ENCODE measurements at regions not wholly inside any gene's neighbourhood (a gene's known extent, or its start where the extent isn't known, plus 50 kb on each side); places are given as distances from the start of the nearest gene placed in this dataset.

- Histone ChIP-seq H3K9me3 (no peaks in the 10 kb centered on the region), H3K27ac (no peak overlapping the region), H3K27me3 (replicated peaks; ENCODE audit: insufficient read depth) (no peaks in the 10 kb centered on the region), H3K36me3 (no peaks in the 10 kb centered on the region), H3K4me3 (no peak overlapping the region), H3K4me1 (replicated peaks) (no peaks in the 10 kb centered on the region)
- intact Hi-C loops (cut with DNase I), result no loop called here
- 97% methylated on average over 1 of the region's 1 CpG for WGBS
- TF ChIP-seq CTCF (IDR thresholded peaks at IDR 0.05) (no peak), POLR2AphosphoS5 (IDR thresholded peaks at IDR 0.05) (no peak)
- DNase-seq (ENCODE audit: low spot score), result no peak
Measured at GRCh38 chr1:170326186-170326585, 180.4 kb downstream of the NTMT2 start.

GRCh38 chr1:170332801-170333200 is 187.0 kb downstream of the NTMT2 start:
- no peak for TF ChIP-seq POLR2A (IDR thresholded peaks at IDR 0.05)
- TF ChIP-seq CTCF (IDR thresholded peaks at IDR 0.05), result no peak
- no peak for TF ChIP-seq POLR2AphosphoS5 (IDR thresholded peaks at IDR 0.05)
- DNase-seq (ENCODE audit: low spot score), result no peak
- no peaks in the 10 kb centered on the region for H3K9me3 ChIP-seq
- no peak overlapping the region for H3K4me3 ChIP-seq
- intact Hi-C loops (cut with DNase I), result no loop called here
- no peak overlapping the region for H3K27ac ChIP-seq
- H3K27me3 ChIP-seq (replicated peaks; ENCODE audit: insufficient read depth), result no peaks in the 10 kb centered on the region
- no peaks in the 10 kb centered on the region for H3K4me1 ChIP-seq (replicated peaks)
- H3K36me3 ChIP-seq, result no peaks in the 10 kb centered on the region

GRCh38 chr1:170337413-170337994 is 191.7 kb downstream of the NTMT2 start:
- Histone ChIP-seq H3K27ac (no peak overlapping the region), H3K4me3 (no peak overlapping the region), H3K9me3 (no peaks in the 10 kb centered on the region), H3K36me3 (no peaks in the 10 kb centered on the region), H3K27me3 (replicated peaks; ENCODE audit: insufficient read depth) (no peaks in the 10 kb centered on the region), H3K4me1 (replicated peaks) (no peaks in the 10 kb centered on the region)
- 79% methylated on average over 6 of the region's 6 CpGs for WGBS
- intact Hi-C loops (cut with DNase I), result no loop called here
- DNase-seq (ENCODE audit: low spot score), result no peak
- TF ChIP-seq POLR2A (IDR thresholded peaks at IDR 0.05) (no peak), CTCF (IDR thresholded peaks at IDR 0.05) (no peak), POLR2AphosphoS5 (IDR thresholded peaks at IDR 0.05) (no peak)

GRCh38 chr1:170339534-170339933 is 192.4 kb upstream of the GORAB start:
- no peak for TF ChIP-seq CTCF (IDR thresholded peaks at IDR 0.05)
- no peak for TF ChIP-seq POLR2AphosphoS5 (IDR thresholded peaks at IDR 0.05)
- TF ChIP-seq POLR2A (IDR thresholded peaks at IDR 0.05), result no peak
- WGBS, result 95% methylated on average over 2 of the region's 2 CpGs
- Histone ChIP-seq H3K9me3 (no peaks in the 10 kb centered on the region), H3K4me3 (no peak overlapping the region), H3K4me1 (replicated peaks) (no peaks in the 10 kb centered on the region), H3K27ac (no peak overlapping the region), H3K27me3 (replicated peaks; ENCODE audit: insufficient read depth) (no peaks in the 10 kb centered on the region), H3K36me3 (no peaks in the 10 kb centered on the region)
- intact Hi-C loops (cut with DNase I), result no loop called here
- no peak for DNase-seq (ENCODE audit: low spot score)

GRCh38 chr1:170340308-170340707 is 191.7 kb upstream of the GORAB start:
- Histone ChIP-seq H3K9me3 (no peaks in the 10 kb centered on the region), H3K27ac (no peak overlapping the region), H3K4me3 (no peak overlapping the region), H3K36me3 (no peaks in the 10 kb centered on the region), H3K4me1 (replicated peaks) (no peaks in the 10 kb centered on the region), H3K27me3 (replicated peaks; ENCODE audit: insufficient read depth) (no peaks in the 10 kb centered on the region)
- intact Hi-C loops (cut with DNase I), result no loop called here
- DNase-seq (ENCODE audit: low spot score), result no peak
- no peak for TF ChIP-seq CTCF (IDR thresholded peaks at IDR 0.05)
- TF ChIP-seq POLR2A (IDR thresholded peaks at IDR 0.05), result no peak
- no peak for TF ChIP-seq POLR2AphosphoS5 (IDR thresholded peaks at IDR 0.05)
- WGBS, result 92% methylated on average over 2 of the region's 2 CpGs
